ENCODE measurements at regions not wholly inside any gene's neighbourhood (a gene's known extent, or its start where the extent isn't known, plus 50 kb on each side); places are given as distances from the start of the nearest gene placed in this dataset.

DNA sequence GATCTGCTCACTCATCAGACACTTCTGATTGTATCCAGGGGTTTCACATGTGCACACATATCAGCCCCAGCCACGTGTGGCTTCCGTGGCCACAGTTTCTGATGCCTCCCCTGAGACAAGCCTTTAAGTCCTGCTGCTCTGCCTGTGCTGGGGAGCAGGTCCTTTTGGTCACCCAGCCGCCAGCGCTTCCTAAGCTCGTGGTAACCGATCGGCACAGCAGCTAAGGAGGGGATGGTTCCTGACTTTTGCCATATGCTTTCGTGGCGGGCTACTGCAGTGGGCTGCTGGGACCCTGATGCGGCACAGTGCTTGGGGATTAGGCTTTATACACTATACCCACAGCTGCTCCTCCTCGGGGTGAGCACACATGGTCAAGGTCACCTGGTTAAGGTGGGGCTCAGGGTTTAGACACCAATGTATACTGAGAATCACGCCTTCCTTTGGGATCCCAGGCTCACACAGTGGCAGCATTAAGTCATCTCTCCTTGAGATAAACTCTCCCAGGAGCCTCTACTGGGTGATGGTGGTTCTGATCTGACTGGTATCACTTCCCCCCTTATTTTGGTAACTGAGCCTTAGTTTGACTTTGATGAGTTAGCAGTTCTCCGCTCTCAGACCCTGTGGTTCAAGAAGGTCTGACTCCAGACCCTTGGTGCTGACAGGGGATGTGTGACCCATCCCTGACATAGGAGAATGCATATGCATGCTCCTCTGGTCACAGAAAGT, 85.9 kb upstream of the KCNG1 start:
- no peak overlapping the region for H3K4me3 ChIP-seq (replicated peaks; ENCODE audit: low read depth, low read length)
- no peak for DNase-seq (ENCODE audit: extremely low read depth, low read depth)
- no peak for TF ChIP-seq CTCF (IDR thresholded peaks at IDR 0.05; ENCODE audit: low read depth, low read length, missing control alignments)

- no peak overlapping the region for H3K4me3 ChIP-seq (replicated peaks; ENCODE audit: low read depth, low read length)
- no peak for DNase-seq (ENCODE audit: extremely low read depth, low read depth)
Measured at GRCh38 chr20:51106011-51106410, 83.1 kb upstream of the KCNG1 start.

GRCh38 chr20:51104960-51105920, 82.3 kb upstream of the KCNG1 start:
- no peak for DNase-seq (ENCODE audit: extremely low read depth, low read depth)
- TF ChIP-seq CTCF (IDR thresholded peaks at IDR 0.05; ENCODE audit: low read depth, low read length, missing control alignments), result no peak
- no peak overlapping the region for H3K4me3 ChIP-seq (replicated peaks; ENCODE audit: low read depth, low read length)

More at GRCh38 chr20:51106011-51106410, 83.1 kb upstream of the KCNG1 start:
- TF ChIP-seq CTCF (IDR thresholded peaks at IDR 0.05; ENCODE audit: low read depth, low read length, missing control alignments), result no peak

GRCh38 chr20:51100617-51101016, 77.7 kb upstream of the KCNG1 start:
- no peak for DNase-seq (ENCODE audit: extremely low read depth, low read depth)
- H3K4me3 ChIP-seq (replicated peaks; ENCODE audit: low read depth, low read length), result no peak overlapping the region
- no peak for TF ChIP-seq CTCF (IDR thresholded peaks at IDR 0.05; ENCODE audit: low read depth, low read length, missing control alignments)

- no peak for TF ChIP-seq CTCF (IDR thresholded peaks at IDR 0.05; ENCODE audit: low read depth, low read length, missing control alignments)
- DNase-seq (ENCODE audit: extremely low read depth, low read depth), result no peak
- no peak overlapping the region for H3K4me3 ChIP-seq (replicated peaks; ENCODE audit: low read depth, low read length)
Measured at GRCh38 chr20:51098284-51098810, 75.4 kb upstream of the KCNG1 start.

DNA sequence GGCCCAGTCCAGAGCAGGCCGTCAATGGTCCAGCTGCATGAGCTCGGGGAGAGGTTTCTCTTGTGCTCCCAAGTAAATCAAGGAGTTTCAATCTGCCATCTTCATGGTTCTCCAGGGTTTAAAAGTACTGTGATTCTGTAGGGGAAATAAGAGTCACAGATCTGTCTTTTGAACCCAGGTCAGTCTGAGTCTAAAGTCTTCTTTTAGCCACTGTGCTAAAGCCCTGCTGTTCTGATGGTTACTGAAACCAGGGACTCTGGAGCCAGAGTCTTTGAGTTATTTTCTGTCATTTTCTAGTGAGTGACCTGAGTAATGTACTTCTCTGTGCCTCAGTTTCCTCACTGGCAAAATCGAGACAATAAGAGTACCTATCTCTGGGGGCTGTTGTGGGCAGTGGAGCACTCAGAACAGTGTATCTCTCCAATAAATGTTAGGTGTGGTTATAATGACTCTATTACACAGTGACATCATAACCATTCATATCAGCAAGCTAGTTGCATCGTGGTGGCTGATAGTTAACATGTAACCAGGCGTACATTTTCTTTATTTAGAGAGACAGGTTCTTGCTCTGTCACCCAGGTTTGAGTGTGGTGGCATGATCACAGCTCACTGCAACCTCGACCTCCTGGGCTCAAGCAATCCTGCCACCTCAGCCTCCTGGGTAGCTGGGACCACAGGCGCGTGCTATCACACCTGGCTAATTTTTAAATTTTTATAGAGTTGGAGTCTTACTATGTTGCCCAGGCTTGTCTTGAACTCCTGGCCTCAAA, 74.6 kb upstream of the KCNG1 start:
- no peak for TF ChIP-seq CTCF (IDR thresholded peaks at IDR 0.05; ENCODE audit: low read depth, low read length, missing control alignments)
- H3K4me3 ChIP-seq (replicated peaks; ENCODE audit: low read depth, low read length), result no peak overlapping the region
- no peak for DNase-seq (ENCODE audit: extremely low read depth, low read depth)
